ENCODE measurements at regions not wholly inside any gene's neighbourhood (a gene's known extent, or its start where the extent isn't known, plus 50 kb on each side); places are given as distances from the start of the nearest gene placed in this dataset.

- no peaks in the 10 kb centered on the region for H3K9me2 ChIP-seq (replicated peaks; ENCODE audit: control insufficient read depth, low read length)
- H3K27ac ChIP-seq (ENCODE audit: low read depth, low read length): no peak overlapping the region
- H3K36me3 ChIP-seq (ENCODE audit: control insufficient read depth, low read length): no peaks in the 10 kb centered on the region
- TF ChIP-seq CTCF (IDR thresholded peaks at IDR 0.05; ENCODE audit: low read depth, low read length, poor library complexity, severe bottlenecking) (no peak), EZH2phosphoT487 (IDR thresholded peaks at IDR 0.05; ENCODE audit: borderline replicate concordance, low read length) (no peak)
- no peak overlapping the region for H3K4me3 ChIP-seq (ENCODE audit: low read length)
- H3K4me2 ChIP-seq (ENCODE audit: low read length): no peak overlapping the region
- H3F3A ChIP-seq (ENCODE audit: control insufficient read depth, insufficient read depth): no peaks in the 10 kb centered on the region
- no peaks in the 10 kb centered on the region for H3K4me1 ChIP-seq (ENCODE audit: control insufficient read depth, low read length)
- no peaks in the 10 kb centered on the region for H3K27me3 ChIP-seq (ENCODE audit: control insufficient read depth, low read length)
- H3K79me2 ChIP-seq (ENCODE audit: control insufficient read depth, low read length): no peaks in the 10 kb centered on the region
- H4K20me1 ChIP-seq (ENCODE audit: control insufficient read depth, insufficient read depth, low read depth, low read length): no peaks in the 10 kb centered on the region
- no peaks in the 10 kb centered on the region; the same call in 1 of the 2 replicates for H3K9me3 ChIP-seq (ENCODE audit: control insufficient read depth, insufficient read depth, low read length)
These were observed 144.4 kb upstream of the IGF1R start for GRCh38 chr15:98503970-98504369.

- Histone ChIP-seq H3K36me3 (ENCODE audit: control insufficient read depth, low read length) (no peaks in the 10 kb centered on the region), H3F3A (ENCODE audit: control insufficient read depth, insufficient read depth) (no peaks in the 10 kb centered on the region), H3K27me3 (ENCODE audit: control insufficient read depth, low read length) (no peaks in the 10 kb centered on the region), H3K4me2 (ENCODE audit: low read length) (no peak overlapping the region), H3K4me3 (ENCODE audit: low read length) (no peak overlapping the region), H3K9me3 (ENCODE audit: control insufficient read depth, insufficient read depth, low read length) (no peaks in the 10 kb centered on the region; the same call in 1 of the 2 replicates), H3K9me2 (replicated peaks; ENCODE audit: control insufficient read depth, low read length) (no peaks in the 10 kb centered on the region), H3K79me2 (ENCODE audit: control insufficient read depth, low read length) (no peaks in the 10 kb centered on the region), H4K20me1 (ENCODE audit: control insufficient read depth, insufficient read depth, low read depth, low read length) (no peaks in the 10 kb centered on the region), H3K27ac (ENCODE audit: low read depth, low read length) (no peak overlapping the region), H3K4me1 (ENCODE audit: control insufficient read depth, low read length) (no peaks in the 10 kb centered on the region)
- no peak for TF ChIP-seq EZH2phosphoT487 (IDR thresholded peaks at IDR 0.05; ENCODE audit: borderline replicate concordance, low read length)
- no peak for TF ChIP-seq CTCF (IDR thresholded peaks at IDR 0.05; ENCODE audit: low read depth, low read length, poor library complexity, severe bottlenecking)
These were observed 143.3 kb upstream of the IGF1R start for GRCh38 chr15:98504998-98505397.

DNA sequence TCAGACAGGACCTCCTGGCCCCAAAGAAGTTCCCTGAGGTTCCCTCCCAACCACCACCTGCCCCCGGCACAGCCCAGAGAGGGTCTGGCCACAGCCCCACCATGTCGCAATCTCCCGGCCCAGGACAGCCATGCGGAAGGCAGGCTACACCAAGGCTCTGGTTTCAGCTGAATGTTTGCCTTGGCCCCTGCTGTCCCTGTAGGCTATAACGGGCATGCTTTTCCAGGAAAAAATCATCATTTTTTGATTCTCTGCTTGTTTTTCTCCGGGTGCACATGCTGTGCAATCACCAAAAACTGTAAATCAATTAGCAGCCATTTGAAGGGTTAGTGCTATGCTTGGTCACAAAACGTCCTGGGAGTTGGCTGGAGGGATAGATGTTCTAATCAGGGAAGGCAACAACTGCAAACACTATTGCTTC lies 142.7 kb upstream of the IGF1R start:
- TF ChIP-seq EZH2phosphoT487 (IDR thresholded peaks at IDR 0.05; ENCODE audit: borderline replicate concordance, low read length): no peak
- no peak for TF ChIP-seq CTCF (IDR thresholded peaks at IDR 0.05; ENCODE audit: low read depth, low read length, poor library complexity, severe bottlenecking)
- H3K9me3 ChIP-seq (ENCODE audit: control insufficient read depth, insufficient read depth, low read length): no peaks in the 10 kb centered on the region
- no peak overlapping the region for H3K4me3 ChIP-seq (ENCODE audit: low read length)
- no peaks in the 10 kb centered on the region for H3K4me1 ChIP-seq (ENCODE audit: control insufficient read depth, low read length)
- no peaks in the 10 kb centered on the region for H3K79me2 ChIP-seq (ENCODE audit: control insufficient read depth, low read length)
- H3K4me2 ChIP-seq (ENCODE audit: low read length): no peak overlapping the region
- H3K36me3 ChIP-seq (ENCODE audit: control insufficient read depth, low read length): no peaks in the 10 kb centered on the region
- H3F3A ChIP-seq (ENCODE audit: control insufficient read depth, insufficient read depth): no peaks in the 10 kb centered on the region
- H4K20me1 ChIP-seq (ENCODE audit: control insufficient read depth, insufficient read depth, low read depth, low read length): no peaks in the 10 kb centered on the region
- no peaks in the 10 kb centered on the region for H3K27me3 ChIP-seq (ENCODE audit: control insufficient read depth, low read length)
- H3K27ac ChIP-seq (ENCODE audit: low read depth, low read length): no peak overlapping the region
- no peaks in the 10 kb centered on the region for H3K9me2 ChIP-seq (replicated peaks; ENCODE audit: control insufficient read depth, low read length)

DNA sequence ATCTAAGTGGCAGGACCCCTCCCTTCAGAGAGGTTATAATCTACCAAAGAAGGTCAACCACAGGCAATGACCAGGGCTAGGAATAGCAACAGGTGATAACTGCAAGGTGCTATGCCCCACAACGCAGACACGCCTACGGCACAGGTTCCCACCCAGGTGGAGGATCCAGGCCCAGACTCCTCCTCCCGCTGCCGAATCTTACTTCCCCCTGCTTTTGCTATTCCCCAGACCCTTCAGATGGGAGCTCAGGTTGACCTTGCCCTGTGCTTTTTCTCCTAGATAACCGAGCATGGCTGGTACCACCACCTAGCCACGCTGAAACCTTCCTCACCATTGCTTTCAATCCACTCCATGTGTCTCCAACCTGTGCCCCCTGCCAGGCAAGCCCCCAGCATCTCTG lies 142.2 kb upstream of the IGF1R start:
- Histone ChIP-seq H3K27me3 (ENCODE audit: control insufficient read depth, low read length) (no peaks in the 10 kb centered on the region), H4K20me1 (ENCODE audit: control insufficient read depth, insufficient read depth, low read depth, low read length) (no peaks in the 10 kb centered on the region), H3K9me3 (ENCODE audit: control insufficient read depth, insufficient read depth, low read length) (no peaks in the 10 kb centered on the region), H3K27ac (ENCODE audit: low read depth, low read length) (no peak overlapping the region), H3K36me3 (ENCODE audit: control insufficient read depth, low read length) (no peaks in the 10 kb centered on the region), H3K79me2 (ENCODE audit: control insufficient read depth, low read length) (no peaks in the 10 kb centered on the region), H3F3A (ENCODE audit: control insufficient read depth, insufficient read depth) (no peaks in the 10 kb centered on the region), H3K4me2 (ENCODE audit: low read length) (no peak overlapping the region), H3K4me3 (ENCODE audit: low read length) (no peak overlapping the region), H3K4me1 (ENCODE audit: control insufficient read depth, low read length) (no peaks in the 10 kb centered on the region), H3K9me2 (replicated peaks; ENCODE audit: control insufficient read depth, low read length) (no peaks in the 10 kb centered on the region)
- TF ChIP-seq CTCF (IDR thresholded peaks at IDR 0.05; ENCODE audit: low read depth, low read length, poor library complexity, severe bottlenecking): no peak
- no peak for TF ChIP-seq EZH2phosphoT487 (IDR thresholded peaks at IDR 0.05; ENCODE audit: borderline replicate concordance, low read length)

Measured in DOHH2 (cell line).